ENCODE measurements at regions not wholly inside any gene's neighbourhood (a gene's known extent, or its start where the extent isn't known, plus 50 kb on each side); places are given as distances from the start of the nearest gene placed in this dataset.

- ChIA-PET CTCF (no interaction called here), POLR2A (ENCODE audit: unreplicated experiment) (no interaction called here)
- Histone ChIP-seq H4K20me1 (ENCODE audit: low read length) (no peaks in the 10 kb centered on the region), H3K27me3 (ENCODE audit: low read length) (no peaks in the 10 kb centered on the region), H2AFZ (ENCODE audit: low read length) (no peak overlapping the region), H3K9ac (ENCODE audit: low read length) (no peak overlapping the region), H3K9me3 (ENCODE audit: low read length) (no peaks in the 10 kb centered on the region), H3F3A (ENCODE audit: low read length, unreplicated experiment) (no peaks in the 10 kb centered on the region), H3K36me3 (ENCODE audit: low read depth, low read length) (no peaks in the 10 kb centered on the region), H3K4me3 (ENCODE audit: low read length) (no peak overlapping the region), H3K4me2 (ENCODE audit: low read length) (no peak overlapping the region), H3K79me2 (ENCODE audit: low read length) (no peaks in the 10 kb centered on the region), H3K9me2 (replicated peaks; ENCODE audit: low read length) (no peaks in the 10 kb centered on the region), H3K4me1 (ENCODE audit: insufficient read depth, low read length) (peaks cover 12% of the 10 kb centered on the region), H3K27ac (ENCODE audit: low read length) (no peak overlapping the region)
- TF ChIP-seq EZH2phosphoT487 (IDR thresholded peaks at IDR 0.05; ENCODE audit: borderline replicate concordance, low read length) (no peak), EZH2 (IDR thresholded peaks at IDR 0.05; ENCODE audit: low read length, unreplicated experiment) (no peak), CTCF (conservative IDR thresholded peaks at IDR 0.05; ENCODE audit: low read depth, low read length) (no peak)
- ATAC-seq = no peak
- no peak for DNase-seq
- intact Hi-C loops (cut with micrococcal nuclease) = loop anchor here (10.0 kb wide), 1 partner anchor 916 kb away; the partner anchor contains the start of gene TLE1
- BruUV-seq (replicated peaks) = no TSS peak
Observed at GRCh38 chr9:82600536-82601292, 462.2 kb downstream of the RASEF start.

GRCh38 chr9:82601293-82601771, 461.6 kb downstream of the RASEF start:
- H4K20me1 ChIP-seq (ENCODE audit: low read length) = no peaks in the 10 kb centered on the region
- no peak overlapping the region for H3K4me3 ChIP-seq (ENCODE audit: low read length)
- H3K27me3 ChIP-seq (ENCODE audit: low read length) = no peaks in the 10 kb centered on the region
- no peaks in the 10 kb centered on the region for H3K9me2 ChIP-seq (replicated peaks; ENCODE audit: low read length)
- ChIA-PET CTCF (no interaction called here), POLR2A (ENCODE audit: unreplicated experiment) (no interaction called here)
- H3K4me2 ChIP-seq (ENCODE audit: low read length) = no peak overlapping the region
- no peaks in the 10 kb centered on the region for H3K79me2 ChIP-seq (ENCODE audit: low read length)
- no TSS peak for BruUV-seq (replicated peaks)
- H3F3A ChIP-seq (ENCODE audit: low read length, unreplicated experiment) = no peaks in the 10 kb centered on the region
- H3K9ac ChIP-seq (ENCODE audit: low read length) = no peak overlapping the region
- H3K9me3 ChIP-seq (ENCODE audit: low read length) = no peaks in the 10 kb centered on the region
- no peak for TF ChIP-seq EZH2 (IDR thresholded peaks at IDR 0.05; ENCODE audit: low read length, unreplicated experiment)
- TF ChIP-seq EZH2phosphoT487 (IDR thresholded peaks at IDR 0.05; ENCODE audit: borderline replicate concordance, low read length) = no peak
- TF ChIP-seq CTCF (conservative IDR thresholded peaks at IDR 0.05; ENCODE audit: low read depth, low read length) = no peak
- no peak overlapping the region for H2AFZ ChIP-seq (ENCODE audit: low read length)
- no peak overlapping the region for H3K27ac ChIP-seq (ENCODE audit: low read length)
- ATAC-seq (no peak), DNase-seq (no peak)
- no peaks in the 10 kb centered on the region for H3K36me3 ChIP-seq (ENCODE audit: low read depth, low read length)
- intact Hi-C loops (cut with micrococcal nuclease) = loop anchor here (10.0 kb wide), 1 partner anchor 917 kb away; the partner anchor contains the start of gene TLE1
- peaks cover 15% of the 10 kb centered on the region for H3K4me1 ChIP-seq (ENCODE audit: insufficient read depth, low read length)

All from PC-3 (cell line).